ENCODE measurements at regions not wholly inside any gene's neighbourhood (a gene's known extent, or its start where the extent isn't known, plus 50 kb on each side); places are given as distances from the start of the nearest gene placed in this dataset.
A peak's percentile ranks its signal among the peaks of the same experiment; 100 is the strongest.

DNA sequence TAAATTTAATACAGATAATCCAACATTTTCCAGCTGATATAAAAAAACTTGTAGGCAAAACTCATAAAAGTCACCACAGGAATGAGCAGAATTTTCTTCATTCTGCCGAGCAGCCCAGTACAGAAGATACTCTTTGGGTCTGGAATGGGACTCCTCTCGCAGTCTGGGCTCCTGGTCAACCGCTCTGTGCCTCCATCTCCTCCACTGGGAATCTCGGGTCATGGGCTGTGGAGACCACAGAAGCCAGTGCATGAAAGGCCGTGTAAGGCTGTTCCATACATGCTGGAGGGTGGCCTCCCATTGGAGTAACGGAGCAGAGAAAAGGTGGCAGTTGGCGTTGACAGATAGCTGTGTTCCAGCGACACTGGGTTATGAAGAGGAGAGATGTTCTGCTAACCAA lies 616.4 kb upstream of the MGMT start:
- DNase-seq = no peak
- Histone ChIP-seq H3K27me3 (no peaks in the 10 kb centered on the region), H3K4me3 (no peak overlapping the region), H3K27ac (no peak overlapping the region), H3K9me3 (no peaks in the 10 kb centered on the region), H3K4me1 (peaks cover 0 to 18% (median 16%) of the 10 kb centered on the region in 4 donors), H3K36me3 (no peaks in the 10 kb centered on the region)
- no peak for TF ChIP-seq POLR2AphosphoS5 (IDR thresholded peaks at IDR 0.05)
- WGBS, 2 donors = 88 to 93% methylated on average over 8 of the region's 8 CpGs
- intact Hi-C loops (cut with DNase I) = no loop called here

GRCh38 chr10:128851281-128851680 lies 615.8 kb upstream of the MGMT start:
- H3K27ac ChIP-seq = peak overlapping the region in 1 of 4 donors; percentile 56
- peaks cover 0 to 20% (median 19%) of the 10 kb centered on the region in 4 donors for H3K4me1 ChIP-seq
- WGBS, 2 donors = 86 to 88% methylated on average over 2 of the region's 2 CpGs
- DNase-seq = no peak
- no peaks in the 10 kb centered on the region for H3K36me3 ChIP-seq
- intact Hi-C loops (cut with DNase I) = no loop called here
- no peaks in the 10 kb centered on the region for H3K27me3 ChIP-seq
- H3K4me3 ChIP-seq = no peak overlapping the region
- TF ChIP-seq, protein P1, sequence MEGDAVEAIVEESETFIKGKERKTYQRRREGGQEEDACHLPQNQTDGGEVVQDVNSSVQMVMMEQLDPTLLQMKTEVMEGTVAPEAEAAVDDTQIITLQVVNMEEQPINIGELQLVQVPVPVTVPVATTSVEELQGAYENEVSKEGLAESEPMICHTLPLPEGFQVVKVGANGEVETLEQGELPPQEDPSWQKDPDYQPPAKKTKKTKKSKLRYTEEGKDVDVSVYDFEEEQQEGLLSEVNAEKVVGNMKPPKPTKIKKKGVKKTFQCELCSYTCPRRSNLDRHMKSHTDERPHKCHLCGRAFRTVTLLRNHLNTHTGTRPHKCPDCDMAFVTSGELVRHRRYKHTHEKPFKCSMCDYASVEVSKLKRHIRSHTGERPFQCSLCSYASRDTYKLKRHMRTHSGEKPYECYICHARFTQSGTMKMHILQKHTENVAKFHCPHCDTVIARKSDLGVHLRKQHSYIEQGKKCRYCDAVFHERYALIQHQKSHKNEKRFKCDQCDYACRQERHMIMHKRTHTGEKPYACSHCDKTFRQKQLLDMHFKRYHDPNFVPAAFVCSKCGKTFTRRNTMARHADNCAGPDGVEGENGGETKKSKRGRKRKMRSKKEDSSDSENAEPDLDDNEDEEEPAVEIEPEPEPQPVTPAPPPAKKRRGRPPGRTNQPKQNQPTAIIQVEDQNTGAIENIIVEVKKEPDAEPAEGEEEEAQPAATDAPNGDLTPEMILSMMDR (IDR thresholded peaks at IDR 0.05) = no peak
- H3K9me3 ChIP-seq = no peaks in the 10 kb centered on the region

DNA sequence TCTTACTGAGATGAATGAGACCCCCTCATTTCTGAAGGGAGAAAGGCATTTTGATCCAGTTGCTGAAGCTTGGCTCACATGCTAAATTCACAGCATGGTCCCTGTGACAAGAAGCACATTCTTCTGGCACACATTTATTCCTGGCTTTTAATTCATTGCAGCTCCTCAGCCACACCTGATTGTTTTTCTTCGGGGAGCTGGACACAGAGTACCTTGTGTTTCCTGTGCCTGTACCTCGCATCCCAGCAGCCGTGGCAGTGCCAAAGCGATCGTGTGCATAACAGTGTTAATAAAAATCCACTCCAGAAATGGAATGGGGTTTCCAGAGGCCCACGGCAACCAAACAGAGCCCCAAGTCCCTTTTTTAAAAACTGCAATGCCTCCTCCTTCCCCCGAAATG lies 615.3 kb upstream of the MGMT start:
- 25 to 66% methylated on average over 7 of the region's 7 CpGs for WGBS, 2 donors
- intact Hi-C loops (cut with DNase I) = no loop called here
- peak overlapping the region in 2 of 4 donors; percentile 3 to 56 for H3K27ac ChIP-seq
- no peak for DNase-seq
- TF ChIP-seq, protein P1 (IDR thresholded peaks at IDR 0.05) = no peak
- no peak for TF ChIP-seq POLR2AphosphoS5 (IDR thresholded peaks at IDR 0.05)
- no peak for TF ChIP-seq EP300 (IDR thresholded peaks at IDR 0.05)
- no peak for TF ChIP-seq POLR2A (IDR thresholded peaks at IDR 0.05)
- H3K9me3 ChIP-seq = no peaks in the 10 kb centered on the region
- H3K4me1 ChIP-seq = peaks cover 0 to 20% (median 19%) of the 10 kb centered on the region in 4 donors
- no peaks in the 10 kb centered on the region for H3K36me3 ChIP-seq
- H3K4me3 ChIP-seq = no peak overlapping the region
- no peaks in the 10 kb centered on the region for H3K27me3 ChIP-seq

- Histone ChIP-seq H3K27me3 (no peaks in the 10 kb centered on the region), H3K9me3 (no peaks in the 10 kb centered on the region), H3K4me1 (peaks cover 0 to 20% (median 19%) of the 10 kb centered on the region in 4 donors), H3K4me3 (no peak overlapping the region), H3K27ac (peak overlapping the region in 2 of 4 donors; percentile 3 to 49), H3K36me3 (no peaks in the 10 kb centered on the region)
- intact Hi-C loops (cut with DNase I) = no loop called here
- no peak for DNase-seq
- WGBS, 2 donors = 97% methylated on average over 11 of the region's 11 CpGs
- TF ChIP-seq POLR2A (IDR thresholded peaks at IDR 0.05) = no peak
- TF ChIP-seq POLR2AphosphoS5 (IDR thresholded peaks at IDR 0.05) = no peak
Observed at GRCh38 chr10:128852449-128852848, 614.6 kb upstream of the MGMT start.

- Histone ChIP-seq H3K4me3 (no peak overlapping the region), H3K27me3 (no peaks in the 10 kb centered on the region), H3K9me3 (no peaks in the 10 kb centered on the region), H3K27ac (peak overlapping the region in 1 of 4 donors; percentile 49), H3K4me1 (peaks cover 0 to 20% (median 19%) of the 10 kb centered on the region in 4 donors), H3K36me3 (no peaks in the 10 kb centered on the region)
- intact Hi-C loops (cut with DNase I) = no loop called here
- TF ChIP-seq POLR2AphosphoS5 (IDR thresholded peaks at IDR 0.05) (no peak), EP300 (IDR thresholded peaks at IDR 0.05) (no peak), POLR2A (IDR thresholded peaks at IDR 0.05) (no peak)
- TF ChIP-seq, protein P1 (IDR thresholded peaks at IDR 0.05) = no peak
- DNase-seq = no peak
- 91 to 93% methylated on average over 6 of the region's 6 CpGs for WGBS, 2 donors
Observed at GRCh38 chr10:128852902-128853301, 614.1 kb upstream of the MGMT start.

DNA sequence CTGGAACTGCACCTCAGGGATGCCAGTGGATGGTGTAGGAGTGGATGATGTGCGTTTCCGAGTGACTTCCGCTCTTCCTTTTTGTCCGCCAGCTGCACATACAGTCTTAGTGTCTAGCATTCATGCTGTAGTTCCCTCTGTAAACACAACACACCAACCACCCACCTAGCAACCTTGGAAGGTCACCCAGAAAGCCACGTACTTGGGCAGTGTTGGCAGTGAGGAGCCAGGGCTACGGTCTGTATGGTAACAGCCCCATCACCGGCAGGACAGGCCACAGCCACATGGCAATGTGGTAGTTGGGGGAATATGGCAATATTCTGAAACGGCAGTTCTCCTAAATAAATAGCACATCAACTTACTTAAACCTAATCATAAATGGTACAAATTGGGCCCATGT lies 613.5 kb upstream of the MGMT start:
- Histone ChIP-seq H3K36me3 (no peaks in the 10 kb centered on the region), H3K4me1 (peaks cover 0 to 20% (median 19%) of the 10 kb centered on the region in 4 donors), H3K27ac (no peak overlapping the region), H3K27me3 (no peaks in the 10 kb centered on the region), H3K9me3 (no peaks in the 10 kb centered on the region), H3K4me3 (no peak overlapping the region)
- intact Hi-C loops (cut with DNase I) = no loop called here
- TF ChIP-seq EP300 (IDR thresholded peaks at IDR 0.05) (no peak), POLR2AphosphoS5 (IDR thresholded peaks at IDR 0.05) (no peak), POLR2A (IDR thresholded peaks at IDR 0.05) (no peak)
- TF ChIP-seq, protein P1 (IDR thresholded peaks at IDR 0.05) = no peak
- no peak for DNase-seq
- 95% methylated on average over 8 of the region's 8 CpGs for WGBS, 2 donors

Measured in sigmoid colon (tissue), 6 donors.